ENCODE measurements at regions not wholly inside any gene's neighbourhood (a gene's known extent, or its start where the extent isn't known, plus 50 kb on each side); places are given as distances from the start of the nearest gene placed in this dataset.

DNA sequence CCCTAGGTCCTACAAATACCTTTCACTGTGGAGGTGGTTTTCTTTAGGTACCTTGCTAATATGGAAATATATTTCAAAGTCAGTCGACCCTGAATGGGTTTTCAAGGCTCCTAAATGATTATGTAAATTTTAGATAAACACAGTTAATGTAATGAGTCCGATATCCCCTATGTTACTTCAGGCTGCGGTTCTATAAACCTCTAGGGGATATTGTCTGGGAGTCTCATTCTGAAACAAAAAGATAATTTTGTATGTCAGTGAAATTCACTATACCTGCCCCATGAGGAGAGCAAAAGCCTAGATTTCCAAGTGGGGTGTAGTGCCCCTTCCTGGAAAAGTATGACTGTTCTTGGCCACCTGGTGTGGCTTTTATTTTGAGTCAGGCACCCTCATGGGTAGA lies 377.3 kb downstream of the ICE1 start:
- TF ChIP-seq POLR2A (IDR thresholded peaks at IDR 0.05): no peak
- TF ChIP-seq, protein P1, sequence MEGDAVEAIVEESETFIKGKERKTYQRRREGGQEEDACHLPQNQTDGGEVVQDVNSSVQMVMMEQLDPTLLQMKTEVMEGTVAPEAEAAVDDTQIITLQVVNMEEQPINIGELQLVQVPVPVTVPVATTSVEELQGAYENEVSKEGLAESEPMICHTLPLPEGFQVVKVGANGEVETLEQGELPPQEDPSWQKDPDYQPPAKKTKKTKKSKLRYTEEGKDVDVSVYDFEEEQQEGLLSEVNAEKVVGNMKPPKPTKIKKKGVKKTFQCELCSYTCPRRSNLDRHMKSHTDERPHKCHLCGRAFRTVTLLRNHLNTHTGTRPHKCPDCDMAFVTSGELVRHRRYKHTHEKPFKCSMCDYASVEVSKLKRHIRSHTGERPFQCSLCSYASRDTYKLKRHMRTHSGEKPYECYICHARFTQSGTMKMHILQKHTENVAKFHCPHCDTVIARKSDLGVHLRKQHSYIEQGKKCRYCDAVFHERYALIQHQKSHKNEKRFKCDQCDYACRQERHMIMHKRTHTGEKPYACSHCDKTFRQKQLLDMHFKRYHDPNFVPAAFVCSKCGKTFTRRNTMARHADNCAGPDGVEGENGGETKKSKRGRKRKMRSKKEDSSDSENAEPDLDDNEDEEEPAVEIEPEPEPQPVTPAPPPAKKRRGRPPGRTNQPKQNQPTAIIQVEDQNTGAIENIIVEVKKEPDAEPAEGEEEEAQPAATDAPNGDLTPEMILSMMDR (IDR thresholded peaks at IDR 0.05): no peak

Data from heart left ventricle (tissue), 13 donors.